HG03060 (cell line): ENCODE measurements at regions not wholly inside any gene's neighbourhood (a gene's known extent, or its start where the extent isn't known, plus 50 kb on each side); places are given as distances from the start of the nearest gene placed in this dataset.

Experiments used
- ATAC-seq: cut with Tn5 transposase; IDR thresholded peaks from one replicate; pipeline ENCODE4 v1.9.1; 2021; ENCODE audit warnings: low read depth, moderate number of reproducible peaks; ENCODE audit not compliant: unreplicated experiment

DNA sequence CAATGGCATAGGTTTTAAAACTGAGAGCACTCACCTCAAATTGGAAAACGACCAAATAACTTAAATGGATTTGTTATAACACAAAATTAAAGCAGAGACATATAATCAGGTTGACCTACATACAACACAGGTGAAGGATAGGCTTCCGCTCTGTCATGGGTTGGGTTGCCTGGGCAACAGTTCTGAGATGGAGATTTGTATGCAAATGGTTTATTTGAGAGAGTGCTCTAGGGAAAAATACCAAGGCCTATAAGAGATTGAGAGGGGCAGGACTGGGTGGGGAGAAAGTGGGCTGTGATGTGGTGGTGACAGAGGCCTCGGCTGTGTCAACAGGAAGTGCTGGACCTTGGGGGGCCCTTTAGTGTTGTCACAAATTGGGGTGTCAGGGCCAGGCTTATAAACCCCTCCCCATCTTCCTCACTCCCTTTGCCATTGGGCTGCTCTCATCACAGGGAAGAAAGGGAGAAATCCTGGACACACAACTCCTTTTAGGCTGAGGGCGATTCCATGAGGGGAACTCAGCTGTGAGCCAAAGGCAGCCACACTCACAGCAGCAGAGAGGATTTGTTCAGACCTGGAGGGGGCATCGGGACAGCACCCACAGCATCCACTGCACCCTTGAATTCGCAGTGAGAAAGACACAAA is 105.4 kb upstream of the LYZL1 start:
- ATAC-seq = no peak

DNA sequence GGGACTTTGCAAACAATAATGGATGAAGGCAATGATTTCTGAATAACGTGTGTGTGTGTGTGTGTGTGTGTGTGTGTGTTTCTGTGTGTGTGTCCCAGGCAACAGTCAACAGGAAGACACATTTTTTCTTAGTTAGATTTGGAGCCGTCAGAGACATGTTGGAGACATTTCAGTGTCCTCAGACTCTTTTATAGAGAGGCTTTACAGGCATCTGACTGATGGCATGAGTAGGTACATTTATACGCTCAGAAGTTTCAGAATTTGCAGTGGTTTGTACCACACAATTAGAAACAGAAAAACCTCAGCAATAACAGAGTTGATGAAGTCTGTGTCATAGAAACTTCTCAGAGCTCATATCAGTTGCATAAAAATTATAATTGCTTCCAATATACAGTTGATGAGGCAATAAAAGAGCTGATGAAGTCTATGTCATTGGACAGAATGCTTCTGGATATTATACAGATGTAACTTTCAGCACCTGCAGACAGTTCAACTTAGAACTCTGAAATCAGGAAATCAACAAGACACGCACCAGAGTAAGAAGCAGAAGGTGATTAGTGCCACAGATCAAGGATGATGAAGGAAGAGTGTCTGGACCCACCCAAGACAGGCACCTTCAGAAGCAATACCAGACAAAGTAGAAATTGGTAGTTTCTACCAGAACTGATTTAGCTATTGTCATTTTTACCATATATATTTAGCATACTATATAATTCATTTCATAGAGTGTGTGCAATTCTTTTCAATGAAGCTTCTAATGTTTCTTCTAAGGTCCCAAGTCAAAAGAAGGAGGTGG is 104.5 kb upstream of the LYZL1 start:
- ATAC-seq = no peak

DNA sequence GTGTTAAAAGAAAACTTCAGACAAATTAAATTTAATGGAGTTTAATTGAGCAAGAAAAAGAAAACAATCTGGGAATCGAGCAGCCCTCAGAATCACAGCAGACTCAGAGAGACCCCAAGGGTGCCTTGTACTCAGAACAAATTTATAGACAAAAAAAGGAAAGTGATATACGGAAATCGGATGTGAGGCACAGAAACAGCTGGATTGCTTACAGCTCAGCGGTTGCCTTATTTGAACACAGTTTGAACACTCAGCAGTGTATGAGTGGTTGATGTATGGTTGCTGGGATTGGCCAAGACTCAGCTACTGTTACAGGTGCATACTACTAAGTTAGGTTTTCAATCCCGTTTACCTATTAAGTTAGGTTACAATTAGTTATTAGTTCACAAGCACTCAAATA is 103.8 kb upstream of the LYZL1 start:
- ATAC-seq = no peak

DNA sequence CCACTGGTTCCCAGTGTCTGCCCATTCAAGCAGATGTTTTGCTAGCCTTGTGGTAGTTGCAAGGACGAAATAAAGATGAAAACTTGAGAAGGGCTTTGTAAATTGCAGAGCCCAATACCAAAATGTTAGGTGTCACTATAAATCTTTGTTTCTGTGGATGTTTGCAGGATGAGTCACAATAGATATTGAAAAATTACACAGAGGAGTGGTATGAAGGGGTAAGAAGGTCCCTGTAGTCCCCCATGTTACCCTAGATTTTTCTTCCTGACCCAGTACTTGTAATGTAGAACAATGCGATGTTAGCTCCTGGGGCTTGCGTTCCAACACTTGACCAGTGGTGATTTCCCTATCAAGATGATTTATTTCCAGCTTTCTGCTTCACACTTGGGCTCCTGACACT is 102.6 kb upstream of the LYZL1 start:
- ATAC-seq = no peak

DNA sequence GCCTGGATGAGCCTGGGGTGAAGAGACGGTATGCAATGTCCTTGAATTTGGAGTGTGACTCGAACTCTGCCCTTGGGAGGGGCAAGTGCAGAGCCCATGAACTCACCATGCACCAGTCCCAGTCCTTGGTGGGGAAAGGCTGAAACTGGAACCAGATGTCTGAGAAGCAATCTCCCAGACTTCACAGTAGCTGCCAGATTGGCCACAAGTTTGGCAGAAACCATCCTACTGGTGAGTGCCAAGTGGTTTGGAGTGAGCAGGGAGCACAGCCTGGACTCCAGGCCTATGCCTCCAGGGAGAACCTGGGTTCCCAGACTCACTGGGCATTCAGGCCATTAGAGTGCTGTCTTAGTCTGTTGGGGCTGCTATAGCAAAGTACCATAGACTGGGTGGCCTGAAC is 99.6 kb upstream of the LYZL1 start:
- no peak for ATAC-seq

DNA sequence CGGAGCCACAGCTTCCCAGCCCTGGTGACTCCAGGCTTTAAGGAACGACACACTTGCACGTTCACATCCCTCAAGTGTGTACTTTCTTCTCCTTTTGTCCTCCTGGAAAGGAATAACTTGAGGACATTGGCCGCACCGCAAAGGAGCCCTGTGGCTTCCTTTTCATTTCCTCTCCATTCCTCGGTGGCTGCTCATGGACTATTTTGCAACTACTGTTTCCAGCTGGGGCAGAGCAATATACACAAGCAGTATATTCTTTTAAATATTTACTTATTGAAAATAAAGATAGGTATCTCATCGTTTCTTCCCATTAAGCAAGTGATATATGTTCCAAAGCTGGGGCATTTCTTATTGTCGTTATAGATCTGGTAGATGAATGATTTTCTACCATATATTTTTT is 97.2 kb upstream of the LYZL1 start:
- ATAC-seq = no peak

DNA sequence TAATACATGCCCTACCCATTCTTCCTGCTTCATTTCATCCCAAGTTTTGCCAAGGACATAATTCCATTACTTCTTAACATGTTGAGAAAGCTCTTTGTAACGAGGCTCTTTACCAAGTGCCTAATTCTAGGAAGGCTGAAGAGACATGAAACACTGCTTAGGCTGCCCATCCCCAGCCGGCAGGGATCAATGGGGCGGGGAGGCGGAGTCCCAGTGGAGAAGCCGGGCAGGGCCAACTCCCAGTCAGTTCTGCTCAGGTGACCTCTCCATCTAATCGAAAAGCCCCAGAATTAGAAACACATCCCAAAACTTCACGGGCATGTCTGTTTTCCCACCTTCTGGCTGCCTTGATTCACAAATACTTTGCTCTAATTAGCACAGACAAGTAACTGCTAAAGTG is 89.5 kb upstream of the LYZL1 start:
- ATAC-seq = no peak

DNA sequence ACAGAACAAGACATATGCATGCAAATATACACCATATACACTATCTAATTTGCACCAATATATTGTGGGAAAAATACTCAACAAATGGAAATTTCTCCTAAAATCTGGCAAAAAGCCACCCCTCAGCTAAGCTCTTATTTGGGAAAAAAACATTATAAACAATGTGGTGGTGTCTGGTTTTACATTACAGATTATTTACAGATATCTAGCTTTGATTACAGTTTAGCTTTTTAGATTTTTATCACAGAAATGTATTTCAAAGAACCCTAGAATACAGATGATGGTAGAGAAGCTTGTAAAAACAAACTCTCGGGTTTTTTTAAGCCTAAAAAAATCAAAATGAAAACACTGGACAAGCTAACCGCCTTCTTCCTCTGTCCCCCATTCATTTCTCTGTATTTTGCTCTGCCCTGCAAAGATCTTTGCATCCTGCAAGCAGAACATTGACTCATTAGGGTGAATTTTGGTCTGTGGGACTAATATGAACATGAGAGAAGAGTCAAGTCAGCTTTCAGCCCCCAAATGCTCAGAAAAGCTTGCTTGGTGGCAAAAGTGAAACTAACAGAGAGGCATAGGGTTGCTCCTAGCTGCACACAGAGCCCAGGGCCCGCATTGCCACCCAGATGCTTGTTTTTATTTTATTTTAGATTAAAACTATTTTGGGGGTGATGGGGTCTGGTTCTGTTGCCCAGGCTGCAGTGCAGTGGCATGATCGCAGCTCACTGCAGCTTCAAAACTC is 88.8 kb upstream of the LYZL1 start:
- no peak for ATAC-seq

DNA sequence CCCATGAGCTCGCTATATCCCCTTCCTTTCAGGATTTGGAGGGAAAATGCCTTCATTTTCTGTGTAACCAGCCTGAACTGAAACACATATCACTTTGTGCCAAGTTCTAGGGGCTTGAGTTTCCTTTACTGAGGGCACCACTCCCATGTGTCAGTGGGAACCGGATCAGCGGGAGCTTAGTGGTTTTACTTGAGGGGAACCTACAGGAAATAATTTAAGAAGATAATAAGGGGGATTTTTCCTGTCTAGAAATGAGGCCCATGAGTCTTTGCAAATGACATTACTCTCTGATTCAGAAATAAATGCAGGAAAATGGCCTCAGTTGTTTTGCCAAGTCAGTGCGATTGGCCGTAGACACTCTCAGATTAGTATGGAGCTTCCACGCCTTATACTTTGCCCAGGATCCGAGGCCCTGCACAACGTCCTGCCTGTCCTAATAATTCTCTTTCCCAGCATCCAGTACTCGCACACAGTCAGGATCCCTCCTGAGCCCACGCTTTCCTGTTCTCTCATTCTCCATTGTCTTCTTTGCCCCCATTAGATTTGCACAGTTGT is 86.4 kb upstream of the LYZL1 start:
- ATAC-seq = no peak

DNA sequence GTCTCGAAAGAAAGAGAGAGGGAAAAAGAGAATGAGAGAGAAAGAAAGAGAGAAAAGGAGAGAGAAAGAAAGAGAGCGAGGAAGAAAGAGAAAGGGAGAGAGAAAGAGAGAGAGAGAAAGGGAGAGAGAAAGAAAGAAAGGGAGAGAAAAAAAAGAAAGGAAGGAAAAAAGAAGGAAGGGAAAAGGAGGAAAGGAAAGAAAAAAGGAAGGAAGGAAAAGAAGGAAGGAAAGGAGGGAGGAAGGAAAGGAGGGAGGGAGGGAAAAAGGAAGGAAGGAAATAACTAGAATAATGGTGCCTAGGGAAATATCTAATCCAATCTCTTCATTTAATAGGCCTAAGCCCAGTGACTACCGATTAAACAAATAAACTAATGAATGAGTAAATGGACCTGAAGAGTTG is 85.4 kb upstream of the LYZL1 start:
- no peak for ATAC-seq

DNA sequence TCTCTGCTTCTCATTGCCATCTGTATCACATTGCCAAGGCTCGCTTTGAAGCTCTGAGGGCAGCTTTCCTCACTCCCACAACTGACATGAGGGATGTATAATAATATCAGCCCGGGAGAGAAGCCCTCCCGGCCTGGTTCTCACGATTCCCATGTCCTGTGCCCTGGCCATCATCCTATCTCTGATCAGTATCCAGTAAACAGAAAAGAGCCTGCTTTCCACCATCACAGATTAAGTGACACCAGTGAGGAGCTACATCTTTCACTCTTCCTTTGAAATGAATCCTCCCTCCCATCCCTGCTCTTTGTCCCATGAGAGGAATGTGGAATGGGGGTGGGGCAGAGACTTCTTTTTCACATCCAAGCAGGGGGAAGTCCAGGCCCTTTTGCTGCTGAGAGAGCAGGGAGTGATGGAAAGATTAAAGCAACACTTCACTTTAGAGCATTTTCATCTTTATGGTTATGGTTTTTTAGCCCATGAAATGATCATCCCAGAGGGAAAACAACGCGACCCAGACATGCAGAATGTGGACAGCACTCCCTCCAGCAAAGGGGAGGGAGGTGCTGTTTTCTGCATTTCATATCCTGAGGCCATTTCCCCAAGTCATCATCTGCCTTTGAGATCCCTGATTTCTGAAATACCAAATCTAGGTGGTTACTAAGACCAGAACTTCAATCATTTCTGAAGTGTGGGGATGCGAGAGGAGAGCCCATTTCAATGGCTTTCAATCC is 84.6 kb upstream of the LYZL1 start:
- no peak for ATAC-seq

DNA sequence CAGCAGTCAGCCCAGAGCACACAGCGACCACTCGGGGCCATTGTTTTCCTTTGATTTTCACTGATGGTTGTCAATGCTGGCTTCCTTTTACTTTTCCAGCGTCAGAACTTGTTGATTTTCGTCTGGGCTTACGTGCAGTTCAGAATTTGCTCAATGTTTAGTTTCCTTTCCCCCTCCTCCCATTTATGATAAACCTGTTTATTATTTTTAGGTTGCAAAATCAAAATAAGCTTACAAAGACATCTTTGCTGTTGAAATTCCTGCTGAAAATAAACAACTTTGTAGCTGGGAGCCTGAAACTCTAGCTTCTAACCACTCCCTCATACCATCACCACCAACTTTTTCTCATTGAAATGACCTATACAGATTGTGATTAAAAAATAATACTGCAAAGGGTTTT is 83.1 kb upstream of the LYZL1 start:
- no peak for ATAC-seq

DNA sequence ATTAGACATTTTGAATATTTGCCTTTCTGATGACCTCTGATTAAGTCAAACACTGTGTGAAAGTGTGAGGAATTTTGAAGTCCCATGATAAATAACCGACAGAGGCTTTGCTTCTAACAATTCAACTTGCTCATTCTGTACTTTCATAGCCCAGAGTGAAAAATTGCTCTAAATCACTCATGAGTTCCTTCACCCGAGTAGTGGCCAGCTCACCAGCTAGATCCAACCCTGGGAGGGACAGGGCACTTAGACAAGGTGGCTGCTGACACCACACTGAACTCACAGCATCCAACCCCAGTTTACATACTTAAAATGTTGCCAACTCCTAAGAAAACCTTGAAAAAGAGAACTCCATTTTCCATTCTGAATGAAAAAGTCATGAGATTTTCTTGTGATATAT is 80.0 kb upstream of the LYZL1 start:
- no peak for ATAC-seq

DNA sequence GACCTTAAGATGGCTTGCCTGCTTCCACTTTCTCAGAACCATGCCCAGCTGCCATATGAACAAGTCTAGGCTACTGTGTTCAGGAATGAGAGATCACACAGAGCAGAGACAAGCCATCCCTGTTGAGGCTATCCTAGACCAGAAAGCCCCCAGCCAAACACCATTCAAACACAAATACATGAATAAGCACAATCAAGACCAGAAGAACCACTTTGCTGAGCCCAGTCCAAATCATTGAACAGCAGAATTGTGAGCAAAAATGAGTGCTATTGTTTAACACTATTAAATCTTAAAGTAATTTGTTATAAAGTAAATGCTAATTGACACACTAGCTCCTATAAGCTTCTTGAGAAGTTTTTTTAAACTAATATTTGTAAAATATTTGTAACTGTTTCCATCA is 79.0 kb upstream of the LYZL1 start:
- ATAC-seq = no peak

DNA sequence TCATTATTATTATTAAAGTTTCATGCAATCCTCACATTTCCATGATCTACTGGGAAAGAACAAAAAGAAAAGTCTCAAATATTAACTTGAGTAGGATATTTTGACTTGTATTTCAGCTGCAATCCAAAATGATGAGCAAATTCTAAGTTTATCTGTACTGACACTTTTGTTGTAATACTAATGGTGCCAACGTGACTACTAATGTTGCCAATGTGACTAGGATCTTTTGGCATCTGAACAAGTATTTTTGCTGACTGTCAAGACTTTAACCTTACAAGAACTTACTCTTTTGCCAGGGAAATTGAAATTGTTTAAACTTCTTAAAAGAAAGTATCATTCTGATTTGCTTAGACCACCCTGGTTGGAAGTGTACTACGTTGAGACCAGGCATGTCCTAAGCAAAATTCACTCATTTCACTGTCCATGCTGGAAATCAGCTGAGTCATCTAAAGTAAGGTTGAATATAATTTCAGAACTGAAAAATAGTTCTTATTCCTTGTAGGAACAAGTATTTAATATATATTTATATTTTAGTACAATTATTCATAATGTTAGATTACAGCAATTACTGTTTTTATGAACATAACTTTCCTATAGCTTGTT is 78.5 kb upstream of the LYZL1 start:
- ATAC-seq = no peak

DNA sequence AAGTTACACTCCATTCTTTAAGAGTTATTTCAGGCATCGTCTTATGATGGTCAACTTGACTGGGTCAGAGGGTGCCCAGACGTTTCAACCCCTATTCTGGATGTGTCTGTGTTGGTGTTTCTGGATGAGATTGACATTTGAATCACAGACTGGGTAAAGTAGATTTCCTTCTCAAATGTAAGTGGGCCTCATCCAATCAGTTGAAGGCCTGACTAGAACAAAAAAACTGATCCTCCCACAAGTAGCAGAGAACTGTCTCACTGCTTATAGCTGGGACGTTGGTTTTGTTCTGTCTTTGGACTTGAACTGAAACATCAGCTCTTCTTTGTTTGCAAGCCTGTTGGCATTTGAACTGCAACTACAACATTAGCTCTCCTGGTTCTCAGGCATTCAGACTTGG is 76.3 kb upstream of the LYZL1 start:
- no peak for ATAC-seq

DNA sequence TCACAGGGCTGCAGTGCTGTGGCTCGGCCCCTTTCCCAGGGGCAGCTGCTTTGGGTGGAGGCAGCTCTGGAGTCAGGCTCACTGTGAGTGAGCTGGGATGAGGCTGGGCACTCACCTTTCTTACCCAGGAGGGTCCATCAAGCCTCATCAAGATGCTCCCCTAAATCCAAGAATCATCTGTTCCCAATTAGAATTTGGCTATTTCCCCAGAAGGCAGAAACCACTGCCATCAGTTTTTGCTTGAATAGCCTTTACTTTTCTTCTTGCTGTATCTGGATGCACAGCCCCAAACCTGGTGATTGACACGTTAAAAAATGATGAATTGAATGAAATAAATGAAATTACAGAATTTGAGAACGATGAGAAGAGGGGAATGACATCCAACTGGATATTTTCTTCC is 74.3 kb upstream of the LYZL1 start:
- ATAC-seq = no peak

DNA sequence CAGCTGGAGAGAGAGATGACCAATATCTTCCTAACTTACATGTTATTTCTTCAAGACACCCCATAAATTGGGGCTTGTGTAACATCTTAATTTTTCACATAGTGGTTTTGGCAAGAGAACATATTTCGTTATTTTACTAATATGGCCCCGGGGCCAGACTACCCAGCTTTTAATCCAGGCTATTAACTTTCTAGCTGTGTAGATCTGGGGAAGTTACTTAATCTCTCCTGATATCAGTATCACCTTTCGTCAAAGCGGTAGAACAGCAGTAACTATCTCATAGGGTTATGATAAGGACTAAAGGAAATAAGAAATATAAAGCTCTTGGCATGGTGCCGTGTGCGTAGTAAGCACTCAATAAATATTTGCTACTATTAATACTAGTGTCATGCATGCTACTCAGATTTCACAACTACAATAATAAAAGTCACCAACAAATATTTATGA is 71.6 kb upstream of the LYZL1 start:
- no peak for ATAC-seq

DNA sequence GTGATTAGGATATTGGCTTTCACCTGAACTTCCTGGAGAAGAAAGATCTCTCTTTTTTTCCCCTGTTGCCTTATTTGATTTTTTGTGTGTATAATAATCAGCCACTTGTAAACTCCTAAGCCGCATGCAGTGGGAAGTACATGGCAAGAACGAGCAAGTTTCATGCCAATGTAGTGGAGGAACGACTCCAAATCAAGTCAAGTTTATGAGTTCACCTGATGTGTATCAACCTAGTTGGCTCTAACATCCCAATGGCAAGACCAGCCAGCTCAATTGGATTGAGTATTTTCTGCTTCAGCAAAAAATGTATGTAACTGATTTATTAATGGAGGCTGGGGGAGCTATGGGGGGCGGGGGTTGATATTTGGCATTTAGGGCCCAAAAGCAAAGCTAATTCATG is 65.5 kb upstream of the LYZL1 start:
- ATAC-seq = no peak

DNA sequence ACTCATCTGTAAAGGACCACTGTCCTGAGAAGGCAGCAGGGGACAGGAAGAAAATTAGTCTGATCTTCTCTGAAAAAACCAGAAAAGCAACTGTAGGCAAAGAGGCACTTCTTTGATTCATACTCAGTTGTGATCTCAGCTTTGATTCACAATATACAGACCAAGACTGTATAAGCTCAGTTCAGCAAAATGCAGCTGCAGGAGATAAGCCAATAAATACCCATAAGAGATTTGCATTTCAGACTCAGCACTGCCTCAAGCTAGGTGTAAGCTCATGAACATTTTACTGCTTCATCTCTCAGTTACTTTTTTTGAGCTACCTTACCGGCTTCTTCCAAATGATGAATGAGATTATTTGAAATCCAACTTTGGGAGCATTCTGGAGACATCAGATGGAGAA is 64.2 kb upstream of the LYZL1 start:
- no peak for ATAC-seq
